Breast epithelium (tissue), 4 donors: ENCODE measurements at regions not wholly inside any gene's neighbourhood (a gene's known extent, or its start where the extent isn't known, plus 50 kb on each side); places are given as distances from the start of the nearest gene placed in this dataset.

Source experiments
- DNase-seq, 2 donors: peaks; one replicate each; pipeline ENCODE4 v3.0.0-alpha.2; 2019; ENCODE audit warnings: low spot score in 2 of 2
- H3K27ac ChIP-seq, 2 donors: fragments of 200-600 bp; sonication (generic) in 1 of 2; one replicate each; pipeline ENCODE4 v1.5.1; 2016 to 2019; ENCODE audit warnings: mild to moderate bottlenecking in 1 of 2
- H3K27me3 ChIP-seq, 2 donors: fragments of 200-600 bp; sonication (generic) in 1 of 2; one replicate each; pipeline versions ENCODE4 v1.5.1 to v1.6.0; 2017 to 2019; ENCODE audit warnings: control low read depth in 1 of 2, mild to moderate bottlenecking in 1 of 2
- H3K36me3 ChIP-seq: fragments of 200-600 bp; one replicate; pipeline ENCODE4 v1.5.1; 2019
- H3K4me1 ChIP-seq, 2 donors: fragments of 200-600 bp; sonication (generic); one replicate each; pipeline ENCODE4 v1.5.1; 2016 to 2019; ENCODE audit warnings: control low read depth in 1 of 2
- H3K4me3 ChIP-seq, 3 donors: fragments of 200-600 bp; sonication (generic); 1 replicate in 2 of 3; 2 replicates in 1 of 3; pipeline ENCODE4 v1.5.1; 2016 to 2019; ENCODE audit warnings: mild to moderate bottlenecking in 3 of 3, moderate library complexity in 2 of 3
- H3K9me3 ChIP-seq, 2 donors: fragments of 200-600 bp; sonication (generic) in 1 of 2; one replicate each; pipeline ENCODE4 v1.5.1; 2016 to 2019; ENCODE audit warnings: control low read depth in 1 of 2
- POLR2A ChIP-seq: fragments of 450-650 bp; IDR thresholded peaks from one replicate; pipeline ENCODE4 v1.6.1; 2016; ENCODE audit warnings: antibody characterized with exemption, mild to moderate bottlenecking, moderate library complexity
- POLR2AphosphoS5 ChIP-seq, 3 donors: sonication (generic); formaldehyde crosslinking; IDR thresholded peaks; one replicate each; pipeline ENCODE4 v1.6.1; 2017; ENCODE audit warnings: antibody characterized with exemption in 3 of 3
- intact Hi-C: fragments of 100-400 bp; cut with DNase I; formaldehyde crosslinking; loops from one replicate; pipeline ENCODE4 v1.15.1; 2023; ENCODE audit warnings: low total_unique reads
- TF ChIP-seq, protein P1 (sequence below), 3 donors: fragments of 450-650 bp; IDR thresholded peaks; one replicate each; pipeline ENCODE4 v1.5.1; 2016 to 2017; ENCODE audit warnings: antibody characterized with exemption in 3 of 3, mild to moderate bottlenecking in 3 of 3, moderate library complexity in 3 of 3

DNA sequence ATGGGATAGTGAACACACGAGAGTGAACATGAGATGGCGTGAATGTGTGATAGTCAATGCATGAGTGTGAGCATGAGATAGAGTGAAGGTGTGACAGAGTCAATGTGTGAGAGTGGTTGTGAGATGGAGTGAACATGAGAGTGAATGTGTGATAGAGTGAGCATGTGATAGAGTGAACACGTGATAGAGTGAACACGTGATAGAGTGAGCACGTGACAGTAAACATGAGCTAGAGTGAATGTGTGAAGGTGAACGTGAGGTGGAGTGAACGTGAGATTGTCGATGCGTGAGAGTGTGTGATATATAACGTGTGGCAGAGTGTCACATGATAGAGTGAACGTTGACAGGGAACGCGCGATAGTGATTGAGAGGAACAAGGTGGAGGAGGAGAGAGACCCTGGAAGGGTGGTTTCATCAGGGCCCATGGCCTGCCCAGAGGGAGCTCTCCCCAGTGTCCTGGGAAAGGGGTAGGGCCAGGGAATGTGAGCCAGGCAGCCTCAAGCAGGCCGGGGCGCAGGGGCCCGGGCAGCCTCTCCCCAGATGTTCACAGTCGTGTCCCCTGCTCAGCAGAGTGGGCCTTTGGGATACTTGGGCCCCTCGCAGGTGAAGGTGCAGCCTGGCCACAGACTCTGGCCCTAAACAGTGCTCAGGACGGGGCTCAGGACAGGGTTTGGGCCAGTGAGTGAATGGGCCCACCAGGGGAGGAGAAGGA lies 516.9 kb downstream of the EIPR1 start:
- intact Hi-C loops, result no loop called here
- Histone ChIP-seq H3K27me3 (peaks cover 0 to 3% of the 10 kb centered on the region in 2 donors), H3K4me1 (no peaks in the 10 kb centered on the region), H3K27ac (no peak overlapping the region), H3K36me3 (no peaks in the 10 kb centered on the region), H3K9me3 (no peaks in the 10 kb centered on the region), H3K4me3 (no peak overlapping the region)
- peak in 1 of 2 donors; percentile 39 for DNase-seq
- TF ChIP-seq POLR2A, result no peak
- TF ChIP-seq POLR2AphosphoS5 (IDR thresholded peaks at IDR 0.05), result no peak
- TF ChIP-seq, protein P1, sequence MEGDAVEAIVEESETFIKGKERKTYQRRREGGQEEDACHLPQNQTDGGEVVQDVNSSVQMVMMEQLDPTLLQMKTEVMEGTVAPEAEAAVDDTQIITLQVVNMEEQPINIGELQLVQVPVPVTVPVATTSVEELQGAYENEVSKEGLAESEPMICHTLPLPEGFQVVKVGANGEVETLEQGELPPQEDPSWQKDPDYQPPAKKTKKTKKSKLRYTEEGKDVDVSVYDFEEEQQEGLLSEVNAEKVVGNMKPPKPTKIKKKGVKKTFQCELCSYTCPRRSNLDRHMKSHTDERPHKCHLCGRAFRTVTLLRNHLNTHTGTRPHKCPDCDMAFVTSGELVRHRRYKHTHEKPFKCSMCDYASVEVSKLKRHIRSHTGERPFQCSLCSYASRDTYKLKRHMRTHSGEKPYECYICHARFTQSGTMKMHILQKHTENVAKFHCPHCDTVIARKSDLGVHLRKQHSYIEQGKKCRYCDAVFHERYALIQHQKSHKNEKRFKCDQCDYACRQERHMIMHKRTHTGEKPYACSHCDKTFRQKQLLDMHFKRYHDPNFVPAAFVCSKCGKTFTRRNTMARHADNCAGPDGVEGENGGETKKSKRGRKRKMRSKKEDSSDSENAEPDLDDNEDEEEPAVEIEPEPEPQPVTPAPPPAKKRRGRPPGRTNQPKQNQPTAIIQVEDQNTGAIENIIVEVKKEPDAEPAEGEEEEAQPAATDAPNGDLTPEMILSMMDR (IDR thresholded peaks at IDR 0.05), result no peak

DNA sequence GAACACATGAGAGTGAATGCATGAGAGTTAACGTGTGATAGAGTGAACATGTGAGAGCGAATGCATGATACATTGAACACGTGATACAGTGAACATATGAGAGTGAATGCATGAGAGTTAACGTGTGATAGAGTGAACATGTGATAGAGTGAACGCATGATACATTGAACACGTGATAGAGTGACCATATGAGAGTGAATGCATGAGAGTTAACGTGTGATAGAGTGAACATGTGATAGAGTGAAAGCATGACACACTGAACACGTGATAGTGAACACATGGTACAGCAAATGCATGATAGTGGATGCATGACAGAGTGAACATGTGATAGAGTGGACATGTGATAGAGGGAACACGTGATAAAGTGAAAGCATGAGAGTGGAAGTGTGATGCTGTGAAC lies 517.9 kb downstream of the EIPR1 start:
- DNase-seq, result no peak
- Histone ChIP-seq H3K4me3 (no peak overlapping the region), H3K27me3 (peaks cover 0 to 3% of the 10 kb centered on the region in 2 donors), H3K9me3 (no peaks in the 10 kb centered on the region), H3K27ac (no peak overlapping the region), H3K36me3 (no peaks in the 10 kb centered on the region), H3K4me1 (no peaks in the 10 kb centered on the region)
- TF ChIP-seq POLR2A (no peak), POLR2AphosphoS5 (IDR thresholded peaks at IDR 0.05) (no peak)
- TF ChIP-seq, protein P1 (IDR thresholded peaks at IDR 0.05), result no peak
- intact Hi-C loops, result no loop called here

DNA sequence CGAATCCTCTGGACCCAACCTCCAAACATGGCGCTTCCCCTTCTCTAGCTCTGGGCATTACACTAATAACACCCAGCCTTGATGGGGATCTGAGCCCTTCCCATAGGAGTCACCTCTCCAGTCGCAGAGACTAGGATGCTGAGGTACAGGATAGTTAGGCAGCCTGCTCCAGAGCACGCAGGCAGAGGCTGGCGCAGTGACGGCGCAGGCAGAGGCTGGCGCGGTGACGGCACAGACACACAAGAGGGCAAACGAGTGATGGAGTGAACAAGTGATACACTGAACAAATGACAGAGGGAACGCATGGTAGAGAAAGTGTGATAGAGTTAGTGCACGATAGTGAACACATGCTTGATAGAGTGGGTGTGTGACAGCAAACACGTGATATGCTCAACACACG lies 518.5 kb downstream of the EIPR1 start:
- peaks cover 0 to 1% of the 10 kb centered on the region in 2 donors for H3K27me3 ChIP-seq

DNA sequence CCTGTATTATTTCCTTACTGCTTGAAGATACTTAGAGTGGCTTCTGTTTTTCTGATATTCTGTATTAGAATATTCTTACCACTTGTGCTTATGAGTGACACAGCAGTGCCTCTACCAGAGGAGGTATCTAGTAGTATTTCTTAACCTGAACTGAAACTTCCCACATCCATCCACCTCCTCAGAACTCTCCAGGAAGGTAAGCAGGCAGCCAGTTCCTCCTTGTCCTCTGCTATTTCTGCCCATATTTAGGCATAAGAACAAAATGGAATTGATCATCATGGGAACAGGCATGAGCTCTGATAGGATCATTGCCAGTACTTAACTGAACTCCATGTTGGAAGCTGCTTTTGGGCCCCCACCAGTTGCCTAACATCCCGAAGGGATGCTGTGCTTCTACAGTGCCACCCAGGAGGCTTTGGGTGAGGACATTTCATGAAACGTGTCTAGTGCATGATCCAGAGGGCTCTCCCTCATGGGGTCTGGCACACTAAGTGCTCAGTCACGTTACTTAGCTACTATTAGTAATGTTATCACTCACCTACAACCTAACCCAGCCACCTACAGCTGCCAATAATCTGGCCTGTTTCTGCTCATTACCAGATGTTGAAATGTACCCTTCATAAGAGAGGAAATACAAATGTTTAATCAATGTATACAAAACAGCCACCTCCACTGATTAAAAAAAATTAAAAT lies 520.7 kb downstream of the EIPR1 start:
- no peaks in the 10 kb centered on the region for H3K36me3 ChIP-seq
- TF ChIP-seq, protein P1 (IDR thresholded peaks at IDR 0.05), result no peak
- TF ChIP-seq POLR2A, result no peak
- intact Hi-C loops, result no loop called here
- H3K4me3 ChIP-seq, result no peak overlapping the region
- no peaks in the 10 kb centered on the region for H3K4me1 ChIP-seq
- no peaks in the 10 kb centered on the region for H3K27me3 ChIP-seq
- DNase-seq, result no peak
- H3K27ac ChIP-seq, result no peak overlapping the region
- H3K9me3 ChIP-seq, result no peaks in the 10 kb centered on the region

More for the DNA sequence above, 518.5 kb downstream of the EIPR1 start:
- Histone ChIP-seq H3K4me1 (no peaks in the 10 kb centered on the region), H3K36me3 (no peaks in the 10 kb centered on the region), H3K9me3 (no peaks in the 10 kb centered on the region), H3K27ac (no peak overlapping the region), H3K4me3 (no peak overlapping the region)
- intact Hi-C loops, result no loop called here
- DNase-seq, result no peak
- no peak for TF ChIP-seq POLR2A
- TF ChIP-seq POLR2AphosphoS5 (IDR thresholded peaks at IDR 0.05), result no peak
- TF ChIP-seq, protein P1 (IDR thresholded peaks at IDR 0.05), result no peak

DNA sequence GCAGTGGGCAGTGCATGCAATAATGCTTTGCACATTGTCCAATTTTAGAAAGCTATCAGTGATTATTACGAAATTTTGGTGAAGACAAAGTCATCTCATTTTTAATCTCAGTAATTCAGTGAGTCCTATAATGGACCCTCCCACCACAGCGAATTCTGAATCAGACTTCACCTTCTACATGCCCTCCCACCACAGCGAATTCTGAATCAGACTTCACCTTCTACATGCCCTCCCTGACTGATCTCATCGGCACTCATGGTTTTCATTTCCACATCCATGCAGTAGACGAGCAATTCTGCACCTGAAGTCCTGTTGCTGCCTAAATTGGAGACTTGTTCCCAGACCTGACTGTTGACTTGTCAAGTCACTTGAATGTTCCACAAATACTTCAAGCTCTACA lies 522.3 kb downstream of the EIPR1 start:
- intact Hi-C loops, result no loop called here
- H3K4me3 ChIP-seq, result no peak overlapping the region
- H3K27me3 ChIP-seq, result no peaks in the 10 kb centered on the region
- no peaks in the 10 kb centered on the region for H3K4me1 ChIP-seq
- H3K27ac ChIP-seq, result no peak overlapping the region
- H3K36me3 ChIP-seq, result no peaks in the 10 kb centered on the region
- TF ChIP-seq POLR2A, result no peak
- TF ChIP-seq, protein P1 (IDR thresholded peaks at IDR 0.05), result no peak
- TF ChIP-seq POLR2AphosphoS5 (IDR thresholded peaks at IDR 0.05), result no peak
- no peak for DNase-seq
- H3K9me3 ChIP-seq, result no peaks in the 10 kb centered on the region
